ENCODE measurements at regions not wholly inside any gene's neighbourhood (a gene's known extent, or its start where the extent isn't known, plus 50 kb on each side); places are given as distances from the start of the nearest gene placed in this dataset.

DNA sequence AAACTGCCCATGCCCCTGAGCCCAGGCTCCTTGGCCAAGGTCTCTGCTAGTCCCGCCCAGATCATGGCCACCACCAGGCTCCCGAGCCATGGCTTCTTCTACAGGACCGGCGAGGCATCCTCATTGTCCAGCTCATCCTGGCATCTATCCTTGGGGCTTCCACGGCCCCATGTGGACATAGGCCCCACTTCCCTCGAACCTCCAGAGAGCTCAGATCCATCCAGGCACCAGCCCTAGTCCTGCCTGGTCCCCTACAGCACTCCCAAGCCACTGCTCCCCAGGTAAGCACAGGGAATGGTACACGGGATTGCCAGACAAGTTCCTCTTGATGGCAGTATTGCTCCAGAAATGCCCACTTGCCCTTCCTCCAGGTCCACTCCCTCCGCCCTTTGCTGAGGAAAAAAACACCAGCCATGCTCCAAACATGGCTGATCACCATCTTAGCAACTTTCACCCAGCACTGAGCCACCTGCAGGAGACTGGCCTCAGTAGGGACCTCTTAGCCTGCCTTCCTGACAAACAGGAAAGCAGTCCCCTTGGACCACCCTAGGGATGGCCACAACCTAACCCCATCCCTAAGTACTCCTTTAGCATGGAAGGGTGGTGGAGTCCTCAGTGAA, 272.1 kb upstream of the AGTR2 start:
- no peak for TF ChIP-seq EZH2 (IDR thresholded peaks at IDR 0.05; ENCODE audit: low read length)
- TF ChIP-seq, protein P1, sequence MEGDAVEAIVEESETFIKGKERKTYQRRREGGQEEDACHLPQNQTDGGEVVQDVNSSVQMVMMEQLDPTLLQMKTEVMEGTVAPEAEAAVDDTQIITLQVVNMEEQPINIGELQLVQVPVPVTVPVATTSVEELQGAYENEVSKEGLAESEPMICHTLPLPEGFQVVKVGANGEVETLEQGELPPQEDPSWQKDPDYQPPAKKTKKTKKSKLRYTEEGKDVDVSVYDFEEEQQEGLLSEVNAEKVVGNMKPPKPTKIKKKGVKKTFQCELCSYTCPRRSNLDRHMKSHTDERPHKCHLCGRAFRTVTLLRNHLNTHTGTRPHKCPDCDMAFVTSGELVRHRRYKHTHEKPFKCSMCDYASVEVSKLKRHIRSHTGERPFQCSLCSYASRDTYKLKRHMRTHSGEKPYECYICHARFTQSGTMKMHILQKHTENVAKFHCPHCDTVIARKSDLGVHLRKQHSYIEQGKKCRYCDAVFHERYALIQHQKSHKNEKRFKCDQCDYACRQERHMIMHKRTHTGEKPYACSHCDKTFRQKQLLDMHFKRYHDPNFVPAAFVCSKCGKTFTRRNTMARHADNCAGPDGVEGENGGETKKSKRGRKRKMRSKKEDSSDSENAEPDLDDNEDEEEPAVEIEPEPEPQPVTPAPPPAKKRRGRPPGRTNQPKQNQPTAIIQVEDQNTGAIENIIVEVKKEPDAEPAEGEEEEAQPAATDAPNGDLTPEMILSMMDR (optimal IDR thresholded peaks at IDR 0.05 in 1 of 3, IDR thresholded peaks at IDR 0.05 in 1 of 3, conservative IDR thresholded peaks at IDR 0.05 in 1 of 3; ENCODE audit: extremely low read depth in 1 of 3, insufficient read depth in 2 of 3, low read length in 3 of 3), result peak in 1 of 3 experiments; percentile 26
- Histone ChIP-seq H4K20me1 (ENCODE audit: control insufficient read depth, extremely low read depth, insufficient read depth, low read length) (no peaks in the 10 kb centered on the region), H3K79me2 (ENCODE audit: control insufficient read depth, insufficient read depth, low read length) (no peaks in the 10 kb centered on the region), H3K9me1 (ENCODE audit: control insufficient read depth, extremely low read depth, insufficient read depth, low read length) (no peaks in the 10 kb centered on the region), H3K4me1 (ENCODE audit: control insufficient read depth, extremely low read depth, insufficient read depth, low read length) (no peaks in the 10 kb centered on the region), H3K27ac (ENCODE audit: control insufficient read depth, insufficient read depth, low read length) (no peak overlapping the region), H3K4me3 (ENCODE audit: control insufficient read depth in 2 of 3, extremely low read depth in 1 of 3, insufficient read depth in 2 of 3, low read depth in 1 of 3, low read length in 3 of 3) (no peak overlapping the region), H3K4me2 (ENCODE audit: control insufficient read depth, extremely low read depth, insufficient read depth, low read depth, low read length) (no peak overlapping the region), H3K9me3 (ENCODE audit: control insufficient read depth, low read depth, low read length) (no peaks in the 10 kb centered on the region), H3K36me3 (ENCODE audit: control insufficient read depth in 2 of 2, extremely low read depth in 1 of 2, insufficient read depth in 2 of 2, low read length in 2 of 2) (no peaks in the 10 kb centered on the region), H3K9ac (ENCODE audit: control insufficient read depth, extremely low read depth, insufficient read depth, low read length) (no peak overlapping the region), H3K27me3 (ENCODE audit: control insufficient read depth, extremely low read depth, insufficient read depth, low read length) (peaks cover 5% of the 10 kb centered on the region), H2AFZ (ENCODE audit: control insufficient read depth, low read length) (no peak overlapping the region)
- FAIRE-seq (no peak), DNase-seq (ENCODE audit: low read depth, low spot score) (no peak)
- dilution Hi-C loops (cut with MboI; ENCODE audit: extremely low pct_ligation_motif_present, low sequenced_read_pairs), result no loop called here

DNA sequence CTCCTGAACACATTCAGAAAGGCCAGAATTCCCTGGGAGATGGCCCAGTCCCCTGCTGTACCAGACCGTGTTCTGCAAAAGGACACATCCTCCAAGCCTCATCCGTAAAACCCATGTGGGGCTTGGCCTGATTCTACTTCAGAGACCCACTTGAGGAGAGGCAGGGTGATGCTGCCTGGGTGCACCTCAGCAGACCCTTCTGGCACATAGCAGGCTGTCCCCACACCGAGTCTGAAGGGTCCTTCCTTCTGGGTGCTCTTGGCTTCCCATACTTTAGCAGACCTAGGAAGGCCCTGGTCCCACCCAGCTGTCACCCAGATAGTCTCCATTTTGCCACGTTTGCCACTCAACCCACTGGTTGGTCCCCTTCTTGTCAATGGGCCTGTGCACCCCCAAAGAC, 270.1 kb upstream of the AGTR2 start:
- Histone ChIP-seq H2AFZ (ENCODE audit: control insufficient read depth, low read length) (no peak overlapping the region), H3K36me3 (ENCODE audit: control insufficient read depth in 2 of 2, extremely low read depth in 1 of 2, insufficient read depth in 2 of 2, low read length in 2 of 2) (no peaks in the 10 kb centered on the region), H4K20me1 (ENCODE audit: control insufficient read depth, extremely low read depth, insufficient read depth, low read length) (no peaks in the 10 kb centered on the region), H3K27ac (ENCODE audit: control insufficient read depth, insufficient read depth, low read length) (no peak overlapping the region), H3K4me1 (ENCODE audit: control insufficient read depth, extremely low read depth, insufficient read depth, low read length) (no peaks in the 10 kb centered on the region), H3K4me2 (ENCODE audit: control insufficient read depth, extremely low read depth, insufficient read depth, low read depth, low read length) (no peak overlapping the region), H3K27me3 (ENCODE audit: control insufficient read depth, extremely low read depth, insufficient read depth, low read length) (peaks cover 5% of the 10 kb centered on the region), H3K79me2 (ENCODE audit: control insufficient read depth, insufficient read depth, low read length) (no peaks in the 10 kb centered on the region), H3K9me1 (ENCODE audit: control insufficient read depth, extremely low read depth, insufficient read depth, low read length) (no peaks in the 10 kb centered on the region), H3K9ac (ENCODE audit: control insufficient read depth, extremely low read depth, insufficient read depth, low read length) (no peak overlapping the region), H3K9me3 (ENCODE audit: control insufficient read depth, low read depth, low read length) (no peaks in the 10 kb centered on the region), H3K4me3 (ENCODE audit: control insufficient read depth in 2 of 3, extremely low read depth in 1 of 3, insufficient read depth in 2 of 3, low read depth in 1 of 3, low read length in 3 of 3) (no peak overlapping the region)
- dilution Hi-C loops (cut with MboI; ENCODE audit: extremely low pct_ligation_motif_present, low sequenced_read_pairs), result no loop called here
- FAIRE-seq, result no peak
- DNase-seq (ENCODE audit: low read depth, low spot score), result no peak
- TF ChIP-seq, protein P1 (optimal IDR thresholded peaks at IDR 0.05 in 1 of 3, IDR thresholded peaks at IDR 0.05 in 1 of 3, conservative IDR thresholded peaks at IDR 0.05 in 1 of 3; ENCODE audit: extremely low read depth in 1 of 3, insufficient read depth in 2 of 3, low read length in 3 of 3), result no peak
- TF ChIP-seq EZH2 (IDR thresholded peaks at IDR 0.05; ENCODE audit: low read length), result no peak
